WTC11 (cell line): ENCODE measurements at regions not wholly inside any gene's neighbourhood (a gene's known extent, or its start where the extent isn't known, plus 50 kb on each side); places are given as distances from the start of the nearest gene placed in this dataset.

ENCODE experiments used
- CTCF ChIP-seq: fragments of 200-600 bp; IDR thresholded peaks from 2 replicates; pipeline ENCODE4 v1.8.0; 2022; ENCODE audit warnings: antibody characterized with exemption
- SOX15 ChIP-seq: fragments of 250-450 bp; sonication (Bioruptor Pico); IDR thresholded peaks from 2 replicates; pipeline ENCODE4 v1.9.0; 2021; ENCODE audit warnings: mild to moderate bottlenecking
- ZMAT4 ChIP-seq: fragments of 250-450 bp; sonication (Bioruptor Pico); IDR thresholded peaks from 2 replicates; pipeline ENCODE4 v1.9.0; 2021; ENCODE audit warnings: mild to moderate bottlenecking

- no peak for TF ChIP-seq CTCF
- TF ChIP-seq ZMAT4 (CRISPR knock-in tag), result no peak
- TF ChIP-seq SOX15 (CRISPR knock-in tag), result no peak
These were observed 60.9 kb downstream of the TFAP2C start for GRCh38 chr20:56689852-56690485.
